Hepatocyte (in vitro differentiated cells): ENCODE measurements at regions not wholly inside any gene's neighbourhood (a gene's known extent, or its start where the extent isn't known, plus 50 kb on each side); places are given as distances from the start of the nearest gene placed in this dataset.

Source experiments
- DNase-seq: peaks from one replicate; pipeline ENCODE4 v3.0.0-alpha.2; 2016; ENCODE audit warnings: low spot score
- H2AFZ ChIP-seq: fragments of 200-600 bp; sonication (generic); 2 replicates; pipeline ENCODE4 v1.6.0; 2016; ENCODE audit warnings: antibody characterized with exemption, mild to moderate bottlenecking
- H3K27ac ChIP-seq: fragments of 200-600 bp; sonication (generic); 2 replicates; pipeline ENCODE4 v1.5.1; 2016; ENCODE audit warnings: mild to moderate bottlenecking
- H3K27me3 ChIP-seq: fragments of 200-600 bp; sonication (generic); 2 replicates; pipeline ENCODE4 v1.6.1; 2016
- H3K36me3 ChIP-seq: fragments of 200-600 bp; sonication (generic); replicated peaks from 2 replicates; pipeline ENCODE4 v1.5.1; 2016; ENCODE audit warnings: low read depth; ENCODE audit not compliant: insufficient read depth
- H3K4me1 ChIP-seq: fragments of 200-600 bp; sonication (generic); 2 replicates; pipeline ENCODE4 v1.5.1; 2016; ENCODE audit warnings: mild to moderate bottlenecking, moderate library complexity; ENCODE audit not compliant: insufficient read depth
- H3K4me2 ChIP-seq: fragments of 200-600 bp; sonication (generic); 2 replicates; pipeline ENCODE4 v1.6.0; 2016
- H3K4me3 ChIP-seq: fragments of 200-600 bp; sonication (generic); 2 replicates; pipeline ENCODE4 v1.5.1; 2016; ENCODE audit warnings: mild to moderate bottlenecking
- H3K79me2 ChIP-seq: fragments of 200-600 bp; sonication (generic); 2 replicates; pipeline ENCODE4 v1.6.0; 2017; ENCODE audit warnings: mild to moderate bottlenecking
- H3K9me2 ChIP-seq: fragments of 200-600 bp; sonication (generic); replicated peaks from 2 replicates; pipeline ENCODE4 v1.6.0; 2017; ENCODE audit warnings: mild to moderate bottlenecking; ENCODE audit not compliant: insufficient read depth
- H3K9me3 ChIP-seq: fragments of 200-600 bp; sonication (generic); 2 replicates; pipeline ENCODE4 v1.5.1; 2016; ENCODE audit warnings: low read depth, mild to moderate bottlenecking
- H4K20me1 ChIP-seq: fragments of 200-600 bp; sonication (generic); 2 replicates; pipeline ENCODE4 v1.6.0; 2016; ENCODE audit warnings: mild to moderate bottlenecking; ENCODE audit not compliant: insufficient read depth, poor library complexity, severe bottlenecking
- CTCF ChIP-seq: fragments of 200-600 bp; sonication (generic); IDR thresholded peaks from 2 replicates; pipeline ENCODE4 v1.5.1; 2016; ENCODE audit warnings: antibody characterized with exemption, mild to moderate bottlenecking; ENCODE audit not compliant: poor library complexity
- EZH2 ChIP-seq: fragments of 200-600 bp; sonication (generic); IDR thresholded peaks from 2 replicates; pipeline ENCODE4 v1.6.1; 2016; ENCODE audit warnings: antibody characterized with exemption, mild to moderate bottlenecking, borderline replicate concordance
- EZH2phosphoT487 ChIP-seq: fragments of 200-600 bp; sonication (generic); IDR thresholded peaks from one replicate; pipeline ENCODE4 v1.6.1; 2018; ENCODE audit warnings: antibody characterized with exemption, mild to moderate bottlenecking, low read depth, moderate library complexity; ENCODE audit not compliant: unreplicated experiment, severe bottlenecking
- WGBS: methylation state at CpG from one replicate; pipeline ENCODE4 v1.1.6; 2016; ENCODE audit warnings: low lambda C conversion rate; ENCODE audit errors: missing lambda C conversion rate; 5-methylcytosine and 5-hydroxymethylcytosine counted together

- H3K9me2 ChIP-seq = no peaks in the 10 kb centered on the region
- no peak for DNase-seq
- H4K20me1 ChIP-seq = no peaks in the 10 kb centered on the region
- TF ChIP-seq CTCF = no peak
- no peak for TF ChIP-seq EZH2
- TF ChIP-seq EZH2phosphoT487 = no peak
- H2AFZ ChIP-seq = no peak overlapping the region
- no peaks in the 10 kb centered on the region for H3K79me2 ChIP-seq
- H3K4me2 ChIP-seq = no peak overlapping the region
- no peaks in the 10 kb centered on the region for H3K4me1 ChIP-seq
- 89% methylated on average over 8 of the region's 8 CpGs for WGBS
- H3K36me3 ChIP-seq = no peaks in the 10 kb centered on the region
- no peaks in the 10 kb centered on the region for H3K9me3 ChIP-seq
- no peak overlapping the region for H3K4me3 ChIP-seq
- no peak overlapping the region for H3K27ac ChIP-seq
- no peaks in the 10 kb centered on the region for H3K27me3 ChIP-seq
Measured at GRCh38 chr20:11550657-11551338, 366.9 kb upstream of the BTBD3 start.

GRCh38 chr20:11551479-11551878 lies 366.2 kb upstream of the BTBD3 start:
- no peak overlapping the region for H3K4me3 ChIP-seq
- no peak overlapping the region for H3K27ac ChIP-seq
- H3K4me2 ChIP-seq = no peak overlapping the region
- H3K27me3 ChIP-seq = no peaks in the 10 kb centered on the region
- H3K36me3 ChIP-seq = no peaks in the 10 kb centered on the region
- no peaks in the 10 kb centered on the region for H3K79me2 ChIP-seq
- DNase-seq = no peak
- no peaks in the 10 kb centered on the region for H3K4me1 ChIP-seq
- no peak overlapping the region for H2AFZ ChIP-seq
- no peaks in the 10 kb centered on the region for H4K20me1 ChIP-seq
- TF ChIP-seq EZH2phosphoT487 (no peak), EZH2 (no peak), CTCF (no peak)
- no peaks in the 10 kb centered on the region for H3K9me3 ChIP-seq
- H3K9me2 ChIP-seq = no peaks in the 10 kb centered on the region

DNA sequence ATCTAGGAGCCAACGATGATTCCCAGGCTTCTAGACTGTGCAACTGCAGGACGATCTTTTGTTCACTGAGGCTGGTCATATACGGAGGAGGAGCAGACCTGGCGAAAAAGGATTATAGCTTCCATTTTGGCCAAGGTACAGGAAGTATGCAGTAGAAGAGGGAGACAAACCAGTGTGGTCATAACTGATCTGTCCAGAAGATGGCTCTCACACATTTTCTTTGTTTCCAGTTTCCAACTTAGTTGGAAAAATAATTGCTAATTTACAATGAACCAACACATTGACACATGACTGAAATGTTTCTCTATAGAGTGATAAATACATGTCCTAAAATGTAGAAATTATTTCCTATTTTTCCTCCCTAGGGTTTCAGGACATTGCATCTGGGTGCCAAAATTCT lies 364.1 kb upstream of the BTBD3 start:
- DNase-seq = no peak
- Histone ChIP-seq H3K4me2 (no peak overlapping the region), H3K9me3 (no peaks in the 10 kb centered on the region), H2AFZ (no peak overlapping the region), H3K4me3 (no peak overlapping the region), H4K20me1 (no peaks in the 10 kb centered on the region), H3K79me2 (no peaks in the 10 kb centered on the region), H3K4me1 (no peaks in the 10 kb centered on the region), H3K27ac (no peak overlapping the region), H3K27me3 (no peaks in the 10 kb centered on the region), H3K9me2 (no peaks in the 10 kb centered on the region), H3K36me3 (no peaks in the 10 kb centered on the region)
- 93% methylated on average over 4 of the region's 4 CpGs for WGBS
- peak; percentile 59 for TF ChIP-seq CTCF
- no peak for TF ChIP-seq EZH2phosphoT487
- no peak for TF ChIP-seq EZH2
